DND-41 (cell line): ENCODE measurements at regions not wholly inside any gene's neighbourhood (a gene's known extent, or its start where the extent isn't known, plus 50 kb on each side); places are given as distances from the start of the nearest gene placed in this dataset.

Experiments used
- EZH2 ChIP-seq: IDR thresholded peaks from 3 replicates; pipeline ENCODE4 v1.6.1; 2012; ENCODE audit warnings: borderline replicate concordance, low read depth, mild to moderate bottlenecking, moderate library complexity, low read length, inconsistent platforms; ENCODE audit not compliant: severe bottlenecking
- TF ChIP-seq, protein P1 (sequence below): IDR thresholded peaks from 2 replicates; pipeline ENCODE4 v1.5.1; 2012; ENCODE audit warnings: borderline replicate concordance, low read length, moderate library complexity, mild to moderate bottlenecking; ENCODE audit not compliant: poor library complexity, severe bottlenecking; ENCODE audit errors: extremely low read depth

DNA sequence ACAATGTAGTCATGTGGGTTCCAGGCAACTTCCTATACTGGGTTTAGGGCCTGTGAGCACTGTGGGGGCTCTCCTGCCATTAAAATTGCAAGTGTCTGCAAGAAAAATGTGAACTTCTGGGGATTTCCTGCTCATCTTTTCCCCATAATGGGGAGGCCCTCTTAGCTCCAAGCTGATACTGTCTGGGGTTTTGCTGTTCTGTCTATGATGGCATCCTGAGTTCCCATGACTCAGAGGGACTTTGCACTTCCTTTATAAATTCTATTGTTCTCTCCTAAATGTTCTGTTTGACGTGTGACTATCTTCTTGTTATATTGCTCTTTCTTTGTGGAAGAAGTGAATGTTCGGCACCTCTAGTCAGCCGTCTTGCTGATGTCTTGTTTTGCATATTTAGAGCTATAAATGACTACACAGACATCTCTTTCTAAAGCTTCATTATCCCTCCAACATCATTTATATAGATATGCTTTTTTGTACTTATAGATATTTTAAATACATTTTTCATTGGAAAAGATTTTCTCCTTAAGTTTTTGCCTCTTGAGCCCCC lies 465.8 kb downstream of the NAF1 start:
- TF ChIP-seq, protein P1, sequence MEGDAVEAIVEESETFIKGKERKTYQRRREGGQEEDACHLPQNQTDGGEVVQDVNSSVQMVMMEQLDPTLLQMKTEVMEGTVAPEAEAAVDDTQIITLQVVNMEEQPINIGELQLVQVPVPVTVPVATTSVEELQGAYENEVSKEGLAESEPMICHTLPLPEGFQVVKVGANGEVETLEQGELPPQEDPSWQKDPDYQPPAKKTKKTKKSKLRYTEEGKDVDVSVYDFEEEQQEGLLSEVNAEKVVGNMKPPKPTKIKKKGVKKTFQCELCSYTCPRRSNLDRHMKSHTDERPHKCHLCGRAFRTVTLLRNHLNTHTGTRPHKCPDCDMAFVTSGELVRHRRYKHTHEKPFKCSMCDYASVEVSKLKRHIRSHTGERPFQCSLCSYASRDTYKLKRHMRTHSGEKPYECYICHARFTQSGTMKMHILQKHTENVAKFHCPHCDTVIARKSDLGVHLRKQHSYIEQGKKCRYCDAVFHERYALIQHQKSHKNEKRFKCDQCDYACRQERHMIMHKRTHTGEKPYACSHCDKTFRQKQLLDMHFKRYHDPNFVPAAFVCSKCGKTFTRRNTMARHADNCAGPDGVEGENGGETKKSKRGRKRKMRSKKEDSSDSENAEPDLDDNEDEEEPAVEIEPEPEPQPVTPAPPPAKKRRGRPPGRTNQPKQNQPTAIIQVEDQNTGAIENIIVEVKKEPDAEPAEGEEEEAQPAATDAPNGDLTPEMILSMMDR: no peak
- no peak for TF ChIP-seq EZH2
